ENCODE measurements at regions not wholly inside any gene's neighbourhood (a gene's known extent, or its start where the extent isn't known, plus 50 kb on each side); places are given as distances from the start of the nearest gene placed in this dataset.

- no peak for FAIRE-seq
- no peak for DNase-seq (ENCODE audit: low spot score)
Measured at GRCh38 chr10:44042075-44042770, 342.7 kb downstream of the CXCL12 start.

- FAIRE-seq (no peak), DNase-seq (ENCODE audit: low spot score) (no peak)
Measured at GRCh38 chr10:44039599-44039998, 345.3 kb downstream of the CXCL12 start.

- DNase-seq (ENCODE audit: low spot score) (no peak), FAIRE-seq (no peak)
Measured at GRCh38 chr10:44036425-44036824, 348.5 kb downstream of the CXCL12 start.

GRCh38 chr10:44035474-44036197 lies 349.3 kb downstream of the CXCL12 start:
- FAIRE-seq (no peak), DNase-seq (ENCODE audit: low spot score) (no peak)

- FAIRE-seq (no peak), DNase-seq (ENCODE audit: low spot score) (no peak)
Measured at GRCh38 chr10:44034946-44035345, 350.0 kb downstream of the CXCL12 start.

GRCh38 chr10:44033008-44033407 lies 351.9 kb downstream of the CXCL12 start:
- DNase-seq (ENCODE audit: low spot score) (no peak), FAIRE-seq (no peak)

- no peak for DNase-seq (ENCODE audit: low spot score)
- FAIRE-seq = no peak
Measured at GRCh38 chr10:44032216-44032615, 352.7 kb downstream of the CXCL12 start.

GRCh38 chr10:44030738-44031137 lies 354.2 kb downstream of the CXCL12 start:
- FAIRE-seq (no peak), DNase-seq (ENCODE audit: low spot score) (no peak)

- no peak for DNase-seq (ENCODE audit: low spot score)
- no peak for FAIRE-seq
Measured at GRCh38 chr10:44030132-44030531, 354.8 kb downstream of the CXCL12 start.

GRCh38 chr10:44028384-44029137 lies 356.3 kb downstream of the CXCL12 start:
- DNase-seq (ENCODE audit: low spot score) = no peak
- peak; percentile 86 for FAIRE-seq

- DNase-seq (ENCODE audit: low spot score) (no peak), FAIRE-seq (no peak)
Measured at GRCh38 chr10:44024356-44025116, 360.4 kb downstream of the CXCL12 start.

- FAIRE-seq (no peak), DNase-seq (ENCODE audit: low spot score) (no peak)
Measured at GRCh38 chr10:44023517-44023916, 361.4 kb downstream of the CXCL12 start.

GRCh38 chr10:44022203-44022602 lies 362.7 kb downstream of the CXCL12 start:
- FAIRE-seq (no peak), DNase-seq (ENCODE audit: low spot score) (no peak)

- DNase-seq (ENCODE audit: low spot score) (no peak), FAIRE-seq (peak; percentile 70)
Measured at GRCh38 chr10:44020322-44021111, 364.4 kb downstream of the CXCL12 start.

- no peak for DNase-seq (ENCODE audit: low spot score)
- peak; percentile 79 for FAIRE-seq
Measured at GRCh38 chr10:44017483-44018145, 367.3 kb downstream of the CXCL12 start.

GRCh38 chr10:44016589-44017482 lies 368.1 kb downstream of the CXCL12 start:
- FAIRE-seq (no peak), DNase-seq (ENCODE audit: low spot score) (no peak)

- no peak for FAIRE-seq
- no peak for DNase-seq (ENCODE audit: low spot score)
Measured at GRCh38 chr10:44015702-44016500, 367.2 kb upstream of the ZNF32 start.

GRCh38 chr10:44014644-44015250 lies 366.1 kb upstream of the ZNF32 start:
- peak; percentile 27 for FAIRE-seq
- DNase-seq (ENCODE audit: low spot score) = no peak

Measured in urothelium cell line (cell line).